SK-N-SH treated with all-trans-retinoic acid at 6 μM for 48 hours (cell line): ENCODE measurements at regions not wholly inside any gene's neighbourhood (a gene's known extent, or its start where the extent isn't known, plus 50 kb on each side); places are given as distances from the start of the nearest gene placed in this dataset.

Experiments
- ESRRG ChIP-seq: fragments of 250-450 bp; sonication (Bioruptor Pico); IDR thresholded peaks from 2 replicates; pipeline ENCODE4 v1.6.1; 2021; ENCODE audit warnings: mild to moderate bottlenecking
- ISL1 ChIP-seq: fragments of 250-450 bp; sonication (Bioruptor Pico); IDR thresholded peaks from 2 replicates; pipeline ENCODE4 v2.1.2; 2022; ENCODE audit warnings: mild to moderate bottlenecking, moderate library complexity
- PATZ1 ChIP-seq: fragments of 250-450 bp; sonication (Bioruptor Pico); IDR thresholded peaks from 2 replicates; pipeline ENCODE4 v1.8.0; 2020; ENCODE audit warnings: mild to moderate bottlenecking, moderate library complexity, borderline replicate concordance
- SNAI2 ChIP-seq: fragments of 250-450 bp; sonication (Bioruptor Pico); IDR thresholded peaks from 2 replicates; pipeline ENCODE4 v1.5.0; 2020; ENCODE audit warnings: mild to moderate bottlenecking, moderate library complexity
- ZNF8 ChIP-seq: fragments of 450-650 bp; formaldehyde crosslinking; IDR thresholded peaks from 2 replicates; pipeline ENCODE4 v1.5.0; 2020; ENCODE audit warnings: mild to moderate bottlenecking, moderate library complexity

- TF ChIP-seq PATZ1 (CRISPR knock-in tag) (no peak), ESRRG (CRISPR knock-in tag) (no peak), SNAI2 (CRISPR knock-in tag) (no peak), ZNF8 (CRISPR knock-in tag) (no peak), ISL1 (CRISPR knock-in tag) (no peak)
Measured at GRCh38 chr2:139218181-139218580, 438.0 kb upstream of the NXPH2 start.
